A549 (cell line): ENCODE measurements at regions not wholly inside any gene's neighbourhood (a gene's known extent, or its start where the extent isn't known, plus 50 kb on each side); places are given as distances from the start of the nearest gene placed in this dataset.

Experiments
- ATAC-seq, 2 experiments: fragments of 200-7000 bp in 1 of 2; fragments of >200 bp in 1 of 2; cut with Nextera tagmentation in 1 of 2; cut with Tn5 transposase in 1 of 2; 3 replicates each; pipeline versions ENCODE4 v1.8.0 to v1.9.1; 2018 to 2020; ENCODE audit warnings: mild to moderate bottlenecking in 1 of 2, moderate library complexity in 1 of 2
- CTCF ChIA-PET: fragments of 300-600 bp; sonication (Branson Sonifier 250); formaldehyde crosslinking; extraction: SDS; loops from one replicate; lab custom pipeline; 2021; ENCODE audit warnings: antibody characterized with exemption, inconsistent platforms; lab: Yijun Ruan, JAX
- POLR2A ChIA-PET: fragments of 350-600 bp; formaldehyde crosslinking; extraction: SDS; loops from one replicate; lab custom pipeline; 2021; ENCODE audit warnings: antibody characterized with exemption, inconsistent platforms; lab: Yijun Ruan, JAX
- DNase-seq, 2 experiments: peaks; one replicate each; pipeline versions ENCODE4 v3.0.0 to v3.0.0-alpha.2; 2011 to 2016; ENCODE audit warnings: low read depth in 1 of 2, low spot score in 1 of 2
- FAIRE-seq: peaks from 2 replicates; lab custom pipeline; 2011; peaks lifted over from hg19 to GRCh38; lab: Jason Lieb, UNC
- H3K27ac ChIP-seq, 2 experiments: fragments of >200 bp; sonication (Bioruptor Twin); formaldehyde crosslinking; 3 replicates each; pipeline ENCODE4 v1.5.1; 2016 to 2017
- H3K4me1 ChIP-seq: fragments of >200 bp; sonication (Bioruptor Twin); formaldehyde crosslinking; 3 replicates; pipeline ENCODE4 v1.6.1; 2016
- H3K4me2 ChIP-seq: fragments of >200 bp; sonication (Bioruptor Twin); formaldehyde crosslinking; 3 replicates; pipeline ENCODE4 v1.6.1; 2016
- H3K4me3 ChIP-seq: fragments of >200 bp; sonication (Bioruptor Twin); formaldehyde crosslinking; 3 replicates; pipeline ENCODE4 v1.5.1; 2016
- H3K9me3 ChIP-seq: fragments of >200 bp; sonication (Bioruptor Twin); formaldehyde crosslinking; 3 replicates; pipeline ENCODE4 v1.6.1; 2016
- BHLHE40 ChIP-seq: IDR thresholded peaks from 2 replicates; pipeline ENCODE4 v1.6.1; 2012; ENCODE audit warnings: low read depth, low read length, inconsistent platforms
- CBX8 ChIP-seq: fragments of 200-600 bp; sonication (generic); IDR thresholded peaks from 2 replicates; pipeline ENCODE4 v1.6.1; 2016
- CHD2 ChIP-seq: fragments of 150-350 bp; IDR thresholded peaks from 2 replicates; pipeline ENCODE4 v1.6.1; 2014; ENCODE audit warnings: low read length; ENCODE audit not compliant: partially characterized antibody
- CHD4 ChIP-seq: fragments of 200-600 bp; sonication (generic); IDR thresholded peaks from 2 replicates; pipeline ENCODE4 v1.6.1; 2016; ENCODE audit warnings: antibody characterized with exemption, mild to moderate bottlenecking, borderline replicate concordance
- EHMT2 ChIP-seq: fragments of 200-600 bp; sonication (generic); IDR thresholded peaks from 2 replicates; pipeline ENCODE4 v1.6.1; 2016; ENCODE audit warnings: antibody characterized with exemption, low read depth, mild to moderate bottlenecking, moderate library complexity
- FOSL2 ChIP-seq, 2 experiments: fragments of 450-650 bp in 1 of 2; fragments of >200 bp in 1 of 2; sonication (Bioruptor Twin) in 1 of 2; formaldehyde crosslinking; IDR thresholded peaks; 2 replicates each; pipeline versions ENCODE4 v1.5.0 to v1.6.1; 2016 to 2020; ENCODE audit warnings: mild to moderate bottlenecking in 1 of 2, moderate library complexity in 1 of 2
- GATA3 ChIP-seq: IDR thresholded peaks from 2 replicates; pipeline ENCODE4 v1.6.1; 2012; ENCODE audit warnings: borderline replicate concordance
- HOXB5 ChIP-seq: fragments of 250-450 bp; sonication (Bioruptor Pico); IDR thresholded peaks from 2 replicates; pipeline ENCODE4 v1.5.0; 2020; ENCODE audit warnings: mild to moderate bottlenecking, moderate library complexity
- JUNB ChIP-seq: fragments of >200 bp; sonication (Bioruptor Twin); formaldehyde crosslinking; IDR thresholded peaks from 2 replicates; pipeline ENCODE4 v1.6.1; 2016
- MAFK ChIP-seq: fragments of 450-650 bp; IDR thresholded peaks from 2 replicates; pipeline ENCODE4 v1.6.1; 2014; ENCODE audit not compliant: partially characterized antibody
- MAZ ChIP-seq: fragments of 150-350 bp; IDR thresholded peaks from 2 replicates; pipeline ENCODE4 v1.6.1; 2014; ENCODE audit warnings: antibody characterized with exemption, low read depth, low read length, borderline replicate concordance
- NPAS2 ChIP-seq: fragments of 250-450 bp; sonication (Bioruptor Pico); IDR thresholded peaks from 2 replicates; pipeline ENCODE4 v1.8.0; 2022; ENCODE audit warnings: mild to moderate bottlenecking, moderate library complexity, borderline replicate concordance
- POLR2AphosphoS2 ChIP-seq: conservative IDR thresholded peaks from 2 replicates; pipeline ENCODE4 v1.6.1; 2012; ENCODE audit warnings: low read length, improper control_type of control experiment, inconsistent platforms
- RAD21 ChIP-seq, 2 experiments: fragments of >200 bp in 1 of 2; sonication (Bioruptor Twin) in 1 of 2; formaldehyde crosslinking in 1 of 2; IDR thresholded peaks in 1 of 2; conservative IDR thresholded peaks in 1 of 2; 2 replicates in 1 of 2; 3 replicates in 1 of 2; pipeline ENCODE4 v1.6.1; 2012 to 2018; ENCODE audit warnings: inconsistent platforms in 1 of 2
- RARB ChIP-seq: fragments of 250-450 bp; sonication (Bioruptor Pico); IDR thresholded peaks from 2 replicates; pipeline ENCODE4 v1.8.0; 2021; ENCODE audit warnings: mild to moderate bottlenecking, moderate library complexity
- RCOR1 ChIP-seq: fragments of 150-350 bp; IDR thresholded peaks from 2 replicates; pipeline ENCODE4 v1.6.1; 2014; ENCODE audit warnings: antibody characterized with exemption, low read length, low read depth
- RFX5 ChIP-seq: fragments of 450-650 bp; IDR thresholded peaks from 2 replicates; pipeline ENCODE4 v1.7.1; 2014; ENCODE audit warnings: antibody characterized with exemption, mild to moderate bottlenecking, moderate library complexity
- ZFP36 ChIP-seq: fragments of 450-650 bp; IDR thresholded peaks from 2 replicates; pipeline ENCODE4 v1.6.1; 2014; ENCODE audit warnings: borderline replicate concordance; ENCODE audit not compliant: partially characterized antibody
- ZSCAN20 ChIP-seq: fragments of 250-450 bp; sonication (Bioruptor Pico); IDR thresholded peaks from 2 replicates; pipeline ENCODE4 v1.8.0; 2022; ENCODE audit warnings: mild to moderate bottlenecking, moderate library complexity
- TF ChIP-seq, protein P1 (sequence below): fragments of >200 bp; sonication (Bioruptor Twin); formaldehyde crosslinking; IDR thresholded peaks from 3 replicates; pipeline ENCODE4 v1.6.1; 2016
- TF ChIP-seq, protein P2 (sequence below): IDR thresholded peaks from 2 replicates; pipeline ENCODE4 v1.6.1; 2012
- TF ChIP-seq, protein P3 (sequence below): fragments of 450-650 bp; IDR thresholded peaks from 2 replicates; pipeline ENCODE4 v1.6.1; 2014; ENCODE audit warnings: antibody characterized with exemption
- TF ChIP-seq, protein P4 (sequence below): fragments of 250-450 bp; sonication (Bioruptor Pico); IDR thresholded peaks from 2 replicates; pipeline ENCODE4 v1.5.0; 2020; ENCODE audit warnings: low read depth, mild to moderate bottlenecking, moderate library complexity

DNA sequence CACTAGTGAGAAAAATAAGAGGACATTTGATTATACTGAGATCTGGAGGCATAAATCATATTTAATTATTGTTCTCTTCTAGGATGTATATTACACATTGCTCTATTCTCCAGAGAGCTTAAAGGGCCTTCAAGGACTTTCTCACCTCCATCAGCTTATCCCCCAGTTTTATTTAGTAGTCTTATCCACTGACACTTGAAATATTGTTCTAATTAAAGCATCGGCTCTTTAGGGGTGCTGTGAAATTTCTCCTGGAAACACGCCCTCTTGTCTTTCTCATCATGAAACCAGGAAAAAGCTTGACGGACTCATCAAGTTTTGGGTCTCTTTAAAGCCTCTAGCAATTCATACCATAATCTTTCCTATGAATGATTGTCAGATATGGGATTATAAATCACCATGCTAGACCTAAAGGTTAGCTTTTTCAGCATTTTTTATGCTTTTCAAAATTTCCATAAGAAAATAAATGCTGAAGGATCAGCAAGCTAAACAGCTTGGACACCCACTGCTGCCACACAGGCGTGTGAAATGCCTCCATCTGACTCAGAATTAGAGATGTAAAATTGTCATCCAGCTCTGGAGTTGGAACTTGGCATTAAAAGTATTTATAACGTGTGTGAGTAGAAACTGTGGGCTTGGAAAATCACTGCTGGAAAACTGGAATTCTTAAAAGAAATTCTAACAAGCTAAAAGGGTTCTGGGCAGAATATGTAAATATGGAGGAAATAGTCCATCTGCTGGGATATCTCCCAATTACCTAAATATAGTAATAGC lies 216.3 kb downstream of the CHRM2 start (continued):
- TF ChIP-seq FOSL2 (IDR thresholded peaks at IDR 0.05) (no peak), FOSL2 (CRISPR knock-in tag; IDR thresholded peaks at IDR 0.05) (no peak), MAFK (no peak), EHMT2 (no peak), GATA3 (no peak), RFX5 (no peak), MAZ (no peak), POLR2AphosphoS2 (no peak)
- TF ChIP-seq, protein P1, sequence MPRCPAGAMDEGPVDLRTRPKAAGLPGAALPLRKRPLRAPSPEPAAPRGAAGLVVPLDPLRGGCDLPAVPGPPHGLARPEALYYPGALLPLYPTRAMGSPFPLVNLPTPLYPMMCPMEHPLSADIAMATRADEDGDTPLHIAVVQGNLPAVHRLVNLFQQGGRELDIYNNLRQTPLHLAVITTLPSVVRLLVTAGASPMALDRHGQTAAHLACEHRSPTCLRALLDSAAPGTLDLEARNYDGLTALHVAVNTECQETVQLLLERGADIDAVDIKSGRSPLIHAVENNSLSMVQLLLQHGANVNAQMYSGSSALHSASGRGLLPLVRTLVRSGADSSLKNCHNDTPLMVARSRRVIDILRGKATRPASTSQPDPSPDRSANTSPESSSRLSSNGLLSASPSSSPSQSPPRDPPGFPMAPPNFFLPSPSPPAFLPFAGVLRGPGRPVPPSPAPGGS: no peak

DNA sequence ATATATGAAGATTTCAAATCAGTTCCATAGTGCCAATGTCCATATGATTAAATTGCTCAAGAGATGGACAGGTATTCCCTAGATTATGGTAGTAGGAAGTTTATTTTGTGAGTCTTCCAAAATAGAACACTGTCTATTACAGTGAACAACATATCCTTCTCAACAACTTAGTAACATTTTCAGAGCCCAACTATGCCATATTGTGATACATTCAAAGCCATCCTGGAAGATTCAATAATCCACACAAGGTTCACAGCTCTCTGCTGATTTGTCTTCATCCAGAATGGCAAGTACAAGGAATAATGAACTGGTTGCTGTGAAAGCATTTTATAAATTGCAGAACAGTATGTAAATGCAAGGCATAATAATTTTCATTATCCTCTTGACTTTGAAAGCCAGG lies 213.9 kb downstream of the CHRM2 start:
- H3K4me2 ChIP-seq: no peak overlapping the region
- no peaks in the 10 kb centered on the region for H3K4me1 ChIP-seq
- H3K27ac ChIP-seq: no peak overlapping the region
- no peak for TF ChIP-seq CBX8
- no peak for TF ChIP-seq CHD4
- TF ChIP-seq CHD2: no peak
- no peak for TF ChIP-seq RCOR1
- TF ChIP-seq HOXB5 (CRISPR knock-in tag): no peak
- TF ChIP-seq, protein P2, sequence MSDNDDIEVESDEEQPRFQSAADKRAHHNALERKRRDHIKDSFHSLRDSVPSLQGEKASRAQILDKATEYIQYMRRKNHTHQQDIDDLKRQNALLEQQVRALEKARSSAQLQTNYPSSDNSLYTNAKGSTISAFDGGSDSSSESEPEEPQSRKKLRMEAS: no peak
- no peak for TF ChIP-seq ZSCAN20 (CRISPR knock-in tag)
- TF ChIP-seq NPAS2: no peak
- TF ChIP-seq RAD21 (conservative IDR thresholded peaks at IDR 0.05 in 1 of 2, IDR thresholded peaks at IDR 0.05 in 1 of 2): no peak
- TF ChIP-seq, protein P3, sequence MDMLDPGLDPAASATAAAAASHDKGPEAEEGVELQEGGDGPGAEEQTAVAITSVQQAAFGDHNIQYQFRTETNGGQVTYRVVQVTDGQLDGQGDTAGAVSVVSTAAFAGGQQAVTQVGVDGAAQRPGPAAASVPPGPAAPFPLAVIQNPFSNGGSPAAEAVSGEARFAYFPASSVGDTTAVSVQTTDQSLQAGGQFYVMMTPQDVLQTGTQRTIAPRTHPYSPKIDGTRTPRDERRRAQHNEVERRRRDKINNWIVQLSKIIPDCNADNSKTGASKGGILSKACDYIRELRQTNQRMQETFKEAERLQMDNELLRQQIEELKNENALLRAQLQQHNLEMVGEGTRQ: no peak
- TF ChIP-seq RFX5: no peak
- no peak for TF ChIP-seq JUNB
- TF ChIP-seq BHLHE40: no peak
- no peak for TF ChIP-seq POLR2AphosphoS2
- TF ChIP-seq, protein P4, sequence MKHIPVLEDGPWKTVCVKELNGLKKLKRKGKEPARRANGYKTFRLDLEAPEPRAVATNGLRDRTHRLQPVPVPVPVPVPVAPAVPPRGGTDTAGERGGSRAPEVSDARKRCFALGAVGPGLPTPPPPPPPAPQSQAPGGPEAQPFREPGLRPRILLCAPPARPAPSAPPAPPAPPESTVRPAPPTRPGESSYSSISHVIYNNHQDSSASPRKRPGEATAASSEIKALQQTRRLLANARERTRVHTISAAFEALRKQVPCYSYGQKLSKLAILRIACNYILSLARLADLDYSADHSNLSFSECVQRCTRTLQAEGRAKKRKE (CRISPR knock-in tag): no peak
- no peak for TF ChIP-seq ZFP36
- TF ChIP-seq RARB: no peak
- no peak for TF ChIP-seq GATA3
- ChIA-PET POLR2A (no interaction called here), CTCF (no interaction called here)
- FAIRE-seq (no peak), DNase-seq (no peak), ATAC-seq (no peak)
- H3K4me3 ChIP-seq: no peak overlapping the region
- no peaks in the 10 kb centered on the region for H3K9me3 ChIP-seq
